Inflammatory macrophage treated with lipopolysaccharide for 4 hours (primary cell): ENCODE measurements at regions not wholly inside any gene's neighbourhood (a gene's known extent, or its start where the extent isn't known, plus 50 kb on each side); places are given as distances from the start of the nearest gene placed in this dataset.
"Not testable (repeated sequence)": the region's sequence is repeated elsewhere in the genome, so short reads cannot be mapped to it uniquely, and the experiment has no call there.

Source experiments
- DNase-seq: peaks from one replicate; pipeline ENCODE4 v3.0.0-alpha.2; 2020

GRCh38 chr5:32842813-32843530 lies 131.9 kb downstream of the NPR3 start:
- DNase-seq: no peak

GRCh38 chr5:32843531-32843895 lies 132.4 kb downstream of the NPR3 start:
- no peak for DNase-seq

GRCh38 chr5:32845171-32845570 lies 134.1 kb downstream of the NPR3 start:
- no peak for DNase-seq

GRCh38 chr5:32848120-32848519 lies 137.0 kb downstream of the NPR3 start:
- no peak for DNase-seq

GRCh38 chr5:32848681-32849080 lies 137.6 kb downstream of the NPR3 start:
- DNase-seq: no peak

- no peak for DNase-seq
Observed at GRCh38 chr5:32850817-32851496, 139.8 kb downstream of the NPR3 start.

GRCh38 chr5:32851559-32852173 lies 140.5 kb downstream of the NPR3 start:
- no peak for DNase-seq

- DNase-seq: no peak
Observed at GRCh38 chr5:32852535-32852934, 141.4 kb downstream of the NPR3 start.

GRCh38 chr5:32852976-32853375 lies 141.9 kb downstream of the NPR3 start:
- no peak for DNase-seq

- DNase-seq: no peak
Observed at GRCh38 chr5:32854473-32854872, 143.4 kb downstream of the NPR3 start.

- DNase-seq: no peak
Observed at GRCh38 chr5:32859211-32859641, 148.1 kb downstream of the NPR3 start.

GRCh38 chr5:32865475-32865874 lies 154.4 kb downstream of the NPR3 start:
- DNase-seq: no peak

GRCh38 chr5:32866138-32866537 lies 155.0 kb downstream of the NPR3 start:
- no peak for DNase-seq

GRCh38 chr5:32869216-32869615 lies 158.1 kb downstream of the NPR3 start:
- DNase-seq: no peak

GRCh38 chr5:32876791-32877190 lies 165.7 kb downstream of the NPR3 start:
- DNase-seq: no peak

GRCh38 chr5:32879364-32879763 lies 168.2 kb downstream of the NPR3 start:
- DNase-seq: not testable (repeated sequence)

GRCh38 chr5:32880796-32881195 lies 169.7 kb downstream of the NPR3 start:
- DNase-seq: no peak

GRCh38 chr5:32887390-32887789 lies 176.3 kb downstream of the NPR3 start:
- no peak for DNase-seq

- DNase-seq: no peak
Observed at GRCh38 chr5:32889078-32889477, 178.0 kb downstream of the NPR3 start.

GRCh38 chr5:32903613-32904012 lies 192.5 kb downstream of the NPR3 start:
- DNase-seq: no peak

GRCh38 chr5:32908641-32909040 lies 197.5 kb downstream of the NPR3 start:
- no peak for DNase-seq

GRCh38 chr5:32909207-32909606 lies 198.1 kb downstream of the NPR3 start:
- no peak for DNase-seq

- DNase-seq: no peak
Observed at GRCh38 chr5:32916648-32917047, 205.5 kb downstream of the NPR3 start.

- no peak for DNase-seq
Observed at GRCh38 chr5:32928761-32929160, 217.6 kb downstream of the NPR3 start.
